Testis (tissue), 2 donors: ENCODE measurements at regions not wholly inside any gene's neighbourhood (a gene's known extent, or its start where the extent isn't known, plus 50 kb on each side); places are given as distances from the start of the nearest gene placed in this dataset.
"Not testable (repeated sequence)": the region's sequence is repeated elsewhere in the genome, so short reads cannot be mapped to it uniquely, and the experiment has no call there.

Experiments used
- DNase-seq: peaks from one replicate; pipeline ENCODE4 v3.0.0-alpha.2; 2019
- H3K27ac ChIP-seq, 2 donors: fragments of 200-600 bp; sonication (generic); one replicate each; pipeline ENCODE4 v1.5.1; 2019
- H3K27me3 ChIP-seq: fragments of 200-600 bp; sonication (generic); one replicate; pipeline ENCODE4 v1.5.1; 2019
- H3K36me3 ChIP-seq: fragments of 200-600 bp; sonication (generic); one replicate; pipeline ENCODE4 v1.5.1; 2017; ENCODE audit warnings: low read depth; ENCODE audit errors: missing control alignments
- H3K4me1 ChIP-seq: fragments of 200-600 bp; sonication (generic); one replicate; pipeline ENCODE4 v1.5.1; 2019
- H3K4me3 ChIP-seq, 2 donors: fragments of 200-600 bp; sonication (generic); one replicate each; pipeline ENCODE4 v1.5.1; 2017 to 2019
- H3K9me3 ChIP-seq: fragments of 200-600 bp; sonication (generic); one replicate; pipeline ENCODE4 v1.5.1; 2017
- CTCF ChIP-seq, 3 experiments: fragments of 450-650 bp in 2 of 3; fragments of 200-600 bp in 1 of 3; sonication (generic) in 1 of 3; IDR thresholded peaks; one replicate each; pipeline ENCODE4 v1.5.1; 2016 to 2019; ENCODE audit warnings: antibody characterized with exemption in 3 of 3, mild to moderate bottlenecking in 2 of 3, moderate library complexity in 1 of 3
- POLR2A ChIP-seq: fragments of 450-650 bp; IDR thresholded peaks from one replicate; pipeline ENCODE4 v1.6.1; 2017; ENCODE audit warnings: antibody characterized with exemption, mild to moderate bottlenecking, moderate library complexity
- WGBS, 2 donors: methylation state at CpG; one replicate each; pipeline ENCODE4 v1.1.5; 2018; 5-methylcytosine and 5-hydroxymethylcytosine counted together
- intact Hi-C: fragments of 100-400 bp; cut with DNase I; formaldehyde crosslinking; loops from one replicate; pipeline ENCODE4 v1.15.1; 2023; ENCODE audit warnings: low total_unique reads

GRCh38 chr2:220753486-220753885, 818.6 kb downstream of the EPHA4 start:
- no peaks in the 10 kb centered on the region for H3K27me3 ChIP-seq
- intact Hi-C loops = no loop called here
- no peak overlapping the region for H3K4me3 ChIP-seq
- TF ChIP-seq POLR2A (no peak), CTCF (IDR thresholded peaks at IDR 0.05) (no peak)
- no peak for DNase-seq
- no peaks in the 10 kb centered on the region for H3K9me3 ChIP-seq
- no peak overlapping the region for H3K27ac ChIP-seq
- no peaks in the 10 kb centered on the region for H3K36me3 ChIP-seq
- 86 to 91% methylated on average over 3 of the region's 3 CpGs for WGBS, 2 donors
- H3K4me1 ChIP-seq = no peaks in the 10 kb centered on the region

GRCh38 chr2:220756653-220757052, 815.5 kb downstream of the EPHA4 start:
- Histone ChIP-seq H3K9me3 (no peaks in the 10 kb centered on the region), H3K4me1 (no peaks in the 10 kb centered on the region), H3K36me3 (no peaks in the 10 kb centered on the region), H3K4me3 (no peak overlapping the region), H3K27me3 (no peaks in the 10 kb centered on the region), H3K27ac (no peak overlapping the region)
- no peak for DNase-seq
- TF ChIP-seq CTCF (IDR thresholded peaks at IDR 0.05) = no peak
- 81 to 86% methylated on average over 6 of the region's 6 CpGs for WGBS, 2 donors
- intact Hi-C loops = no loop called here

GRCh38 chr2:220758376-220758775, 813.7 kb downstream of the EPHA4 start:
- DNase-seq, H3K9me3 ChIP-seq, H3K4me3 ChIP-seq, H3K27me3 ChIP-seq, H3K36me3 ChIP-seq, H3K4me1 ChIP-seq, intact Hi-C loops, H3K27ac ChIP-seq: not testable (repeated sequence)
- 92 to 94% methylated on average over 5 of the region's 5 CpGs for WGBS, 2 donors

- no peak for DNase-seq
- TF ChIP-seq POLR2A (no peak), CTCF (IDR thresholded peaks at IDR 0.05) (no peak)
- Histone ChIP-seq H3K4me1 (no peaks in the 10 kb centered on the region), H3K4me3 (no peak overlapping the region), H3K27me3 (no peaks in the 10 kb centered on the region), H3K36me3 (no peaks in the 10 kb centered on the region), H3K27ac (no peak overlapping the region), H3K9me3 (no peaks in the 10 kb centered on the region)
- intact Hi-C loops = no loop called here
- 64 to 75% methylated on average over 5 of the region's 5 CpGs for WGBS, 2 donors
These were observed 807.9 kb downstream of the EPHA4 start for GRCh38 chr2:220764171-220764570.

- no peaks in the 10 kb centered on the region for H3K27me3 ChIP-seq
- H3K4me1 ChIP-seq = no peaks in the 10 kb centered on the region
- 62 to 67% methylated on average over 3 of the region's 3 CpGs for WGBS, 2 donors
- no peak overlapping the region for H3K4me3 ChIP-seq
- H3K9me3 ChIP-seq = no peaks in the 10 kb centered on the region
- DNase-seq = no peak
- no peak for TF ChIP-seq CTCF (IDR thresholded peaks at IDR 0.05)
- no peak for TF ChIP-seq POLR2A
- no peaks in the 10 kb centered on the region for H3K36me3 ChIP-seq
- H3K27ac ChIP-seq = no peak overlapping the region
- intact Hi-C loops = no loop called here
These were observed 804.4 kb downstream of the EPHA4 start for GRCh38 chr2:220767591-220768255.
